NCI-H748 (cell line): ENCODE measurements at regions not wholly inside any gene's neighbourhood (a gene's known extent, or its start where the extent isn't known, plus 50 kb on each side); places are given as distances from the start of the nearest gene placed in this dataset.
"Not testable (repeated sequence)": the region's sequence is repeated elsewhere in the genome, so short reads cannot be mapped to it uniquely, and the experiment has no call there.

Source experiments
- DNase-seq: peaks from one replicate; lab custom pipeline; 2025; ENCODE audit not compliant: unreplicated experiment; lab: John Stamatoyannopoulos, UW

DNA sequence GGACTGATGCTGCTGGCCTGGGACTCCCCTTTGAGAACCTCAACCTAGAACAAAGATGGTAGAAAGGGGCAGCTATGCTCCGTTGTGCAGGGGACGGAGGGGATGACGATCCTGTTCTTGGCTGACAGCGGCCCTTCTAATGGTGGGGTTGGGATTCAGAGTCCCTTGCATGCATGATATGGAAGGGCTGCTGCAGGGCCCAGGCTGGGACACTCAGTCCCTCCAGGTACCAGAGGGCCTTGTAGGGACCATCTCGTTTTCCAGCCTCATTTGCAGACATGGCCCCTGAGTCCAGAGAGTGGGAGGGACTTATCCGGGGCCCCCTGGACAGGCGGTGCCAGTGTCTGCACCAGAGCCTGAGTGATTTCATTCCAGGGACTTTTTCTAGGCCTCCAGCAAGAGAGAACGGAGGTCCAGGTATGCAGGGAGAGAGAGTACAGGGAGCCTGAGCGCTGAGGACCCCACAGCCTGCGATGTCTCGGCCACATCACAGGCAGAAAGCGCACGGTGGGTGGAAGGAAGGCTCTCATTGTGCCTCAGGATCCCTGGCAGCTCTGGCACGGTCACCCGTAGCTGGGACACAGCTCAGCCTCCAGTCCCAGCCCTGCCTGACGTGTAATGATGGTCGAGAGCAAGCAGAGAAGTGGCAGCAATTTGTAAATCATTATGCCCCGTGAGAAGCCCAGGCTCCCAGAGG, 860.8 kb downstream of the TBC1D22A start:
- DNase-seq: no peak

DNA sequence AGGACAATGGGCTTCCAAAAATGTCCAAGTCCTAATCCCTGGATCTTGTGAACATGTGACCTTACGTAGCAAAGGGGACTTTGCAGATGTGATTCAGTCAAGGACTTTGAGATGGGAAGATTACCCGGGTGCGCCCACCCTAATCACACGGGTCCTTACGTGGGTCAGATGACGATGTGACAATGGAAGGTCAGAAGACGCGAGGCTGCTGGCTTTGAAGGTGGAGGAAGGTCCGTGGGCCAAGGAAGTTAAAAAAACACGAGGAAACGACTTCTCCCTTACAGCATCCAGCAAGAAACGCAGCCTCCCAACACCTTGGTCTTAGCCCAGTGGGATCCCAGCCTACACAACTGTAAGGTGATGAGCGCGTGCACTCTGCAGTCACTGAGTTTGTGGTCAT, 860.1 kb downstream of the TBC1D22A start:
- DNase-seq: no peak

- DNase-seq: no peak
Measured at GRCh38 chr22:47621253-47621652, 858.8 kb downstream of the TBC1D22A start.

DNA sequence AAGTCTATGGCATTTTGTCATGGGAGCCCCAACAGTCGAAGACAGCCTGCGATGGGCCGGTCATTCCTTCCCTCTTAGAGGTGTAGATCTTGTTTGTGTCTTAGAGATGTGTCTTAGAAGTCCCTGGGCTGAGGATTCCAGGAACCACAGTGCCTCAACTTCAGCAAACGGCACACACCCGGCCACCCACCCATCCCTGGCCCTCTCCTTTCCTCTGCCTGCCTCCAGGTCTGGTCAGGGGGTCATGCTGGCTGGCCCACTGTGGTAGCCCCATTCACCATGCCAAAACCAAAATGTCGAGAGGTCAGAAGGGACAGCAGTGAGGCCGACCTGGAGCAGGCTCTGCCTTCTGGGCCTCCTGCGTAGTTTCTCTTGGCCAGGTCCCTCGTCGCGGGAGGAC, 857.9 kb downstream of the TBC1D22A start:
- DNase-seq: no peak

DNA sequence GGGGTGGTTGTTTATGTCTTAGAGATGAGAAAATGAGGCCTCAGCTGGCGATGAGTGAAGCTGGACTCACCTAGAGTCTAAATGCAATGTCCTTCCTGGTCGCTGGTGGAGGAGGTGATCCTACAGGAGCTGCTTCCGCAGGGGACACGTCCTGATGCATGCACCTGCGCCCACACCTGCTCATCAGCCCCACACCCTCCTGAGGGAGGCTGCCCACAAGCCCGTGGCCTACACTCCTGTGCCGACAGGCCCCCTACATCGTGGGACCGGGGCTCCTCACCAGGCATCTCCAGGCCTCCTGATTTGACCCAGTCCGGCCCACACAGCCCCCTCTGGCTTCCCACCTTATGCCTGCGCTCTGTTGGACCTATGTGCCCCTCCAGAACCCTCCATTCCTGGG, 857.2 kb downstream of the TBC1D22A start:
- no peak for DNase-seq

DNA sequence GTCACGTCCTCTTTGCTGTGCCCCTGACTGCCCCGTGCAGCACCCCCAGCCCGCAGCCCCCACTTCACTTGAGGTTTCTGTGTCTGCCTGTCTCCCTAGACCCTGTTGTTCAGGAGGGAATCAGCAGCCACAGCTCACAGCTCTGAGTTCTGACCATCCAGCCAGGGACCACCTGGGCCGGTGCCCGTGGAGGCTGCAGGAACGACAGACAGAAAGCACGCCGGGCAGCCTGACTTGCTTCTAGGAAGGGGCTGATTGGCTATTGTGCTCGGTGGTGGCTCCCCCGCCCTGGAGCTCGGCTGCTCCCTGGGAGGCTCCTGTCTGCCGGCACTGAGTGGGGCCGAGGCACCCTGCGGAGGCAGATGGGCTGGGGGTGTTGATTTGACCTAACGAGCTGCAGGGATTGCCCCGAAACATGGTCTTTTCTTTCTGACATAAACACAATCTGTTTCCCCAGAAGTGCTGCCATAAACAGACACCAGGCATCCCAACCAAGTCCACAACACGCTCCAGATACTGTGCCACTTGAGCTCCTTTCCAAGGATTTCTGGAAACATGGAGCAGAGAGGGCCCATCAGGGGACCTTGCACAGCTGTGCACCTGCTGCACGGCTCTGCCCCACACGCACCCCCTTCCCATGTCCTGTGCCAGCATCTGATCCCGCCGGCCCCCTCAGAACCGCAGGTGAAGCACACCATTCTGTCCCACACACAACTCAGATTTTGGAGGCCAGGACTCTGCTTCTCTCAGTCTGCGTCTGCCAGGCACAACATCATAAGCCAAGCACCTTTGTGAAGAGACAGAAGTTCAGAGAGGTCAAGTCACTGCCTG, 855.9 kb downstream of the TBC1D22A start:
- DNase-seq: no peak

GRCh38 chr22:47617186-47617585, 854.7 kb downstream of the TBC1D22A start:
- no peak for DNase-seq

- DNase-seq: no peak
Measured at GRCh38 chr22:47616396-47617020, 854.1 kb downstream of the TBC1D22A start.

- DNase-seq: no peak
Measured at GRCh38 chr22:47615051-47615450, 852.6 kb downstream of the TBC1D22A start.

- no peak for DNase-seq
Measured at GRCh38 chr22:47613606-47614350, 851.3 kb downstream of the TBC1D22A start.

DNA sequence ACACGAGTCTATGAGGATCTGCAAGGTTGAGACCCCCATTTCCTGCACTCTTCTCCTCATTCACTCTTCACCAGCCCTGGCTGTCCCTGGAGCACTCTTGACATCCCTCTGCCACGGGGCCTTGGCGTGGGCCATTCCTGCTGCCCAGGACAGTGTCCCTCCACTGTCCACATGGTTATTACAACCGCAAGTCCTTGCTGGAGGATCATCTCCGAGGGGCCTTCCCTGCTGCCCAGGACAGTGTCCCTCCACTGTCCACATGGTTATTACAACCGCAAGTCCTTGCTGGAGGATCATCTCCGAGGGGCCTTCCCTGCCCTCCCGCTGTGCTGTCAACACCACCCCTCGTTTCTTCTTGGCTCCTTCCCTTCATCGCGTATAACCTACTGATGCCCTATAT, 850.7 kb downstream of the TBC1D22A start:
- DNase-seq: not testable (repeated sequence)

- no peak for DNase-seq
Measured at GRCh38 chr22:47612311-47612910, 850.0 kb downstream of the TBC1D22A start.

- peak; percentile 16 for DNase-seq
Measured at GRCh38 chr22:47610764-47611163, 848.3 kb downstream of the TBC1D22A start.

DNA sequence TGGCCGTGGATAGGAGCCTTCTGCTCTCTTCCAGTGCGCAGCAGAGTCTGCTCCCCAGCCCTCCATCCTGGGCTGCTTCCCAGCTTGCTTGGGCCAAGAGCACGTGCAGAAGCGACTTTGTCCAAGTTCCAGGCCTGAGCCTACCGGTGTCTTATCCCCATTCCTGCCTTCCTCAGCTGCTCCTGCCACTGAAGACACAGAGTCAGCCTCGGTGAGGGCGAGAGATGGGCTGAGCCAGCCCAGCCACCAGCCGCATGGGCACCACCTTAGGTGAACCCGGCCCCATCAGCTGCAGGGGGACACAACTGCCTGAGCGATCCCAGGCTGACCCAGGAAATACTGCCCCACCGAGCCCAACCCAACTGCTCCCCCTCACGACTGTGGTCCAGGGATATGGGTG, 847.8 kb downstream of the TBC1D22A start:
- no peak for DNase-seq

- DNase-seq: no peak
Measured at GRCh38 chr22:47609653-47610052, 847.2 kb downstream of the TBC1D22A start.

GRCh38 chr22:47608421-47608820, 846.0 kb downstream of the TBC1D22A start:
- no peak for DNase-seq

DNA sequence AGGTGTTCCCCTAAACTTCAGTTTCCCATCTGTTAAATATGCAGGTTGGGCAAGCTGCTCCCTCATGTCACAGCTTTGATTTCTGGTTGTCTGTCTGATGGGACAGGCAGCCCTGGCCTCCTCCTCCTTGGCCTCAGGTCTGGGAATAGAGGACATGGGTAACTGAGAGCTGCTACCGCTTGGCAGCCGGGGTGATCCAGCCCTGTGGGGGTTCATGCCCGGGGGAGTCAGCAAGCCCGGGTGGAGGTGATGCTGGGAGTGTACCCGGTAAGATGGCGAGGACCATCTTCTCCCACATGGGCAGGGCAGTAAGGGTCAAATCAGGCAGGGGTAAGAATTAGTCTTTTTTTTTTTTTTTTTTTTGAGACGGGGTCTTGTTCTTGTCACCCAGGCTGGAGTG, 845.0 kb downstream of the TBC1D22A start:
- no peak for DNase-seq

DNA sequence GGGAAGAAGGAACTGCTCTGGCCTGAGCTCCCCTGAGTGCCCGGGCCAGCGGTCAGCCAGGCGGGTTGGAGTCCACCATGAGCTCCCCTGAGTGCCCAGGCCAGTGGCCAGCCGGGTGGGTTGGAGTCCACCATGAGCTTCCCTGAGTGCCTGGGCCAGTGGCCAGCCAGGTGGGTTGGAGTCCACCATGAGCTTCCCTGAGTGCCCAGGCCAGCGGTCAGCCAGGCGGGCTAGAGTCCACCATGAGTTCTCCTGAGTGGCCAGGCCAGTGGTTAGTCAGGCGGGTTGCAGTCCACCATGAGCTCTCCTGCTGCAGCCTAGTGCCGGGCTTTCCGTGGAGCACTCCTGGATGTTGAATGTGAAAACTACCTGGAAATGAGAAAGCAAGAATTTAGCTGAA, 844.0 kb downstream of the TBC1D22A start:
- DNase-seq: no peak

- DNase-seq: peak; percentile 37
Measured at GRCh38 chr22:47605886-47606285, 843.4 kb downstream of the TBC1D22A start.

- peak; percentile 15 for DNase-seq
Measured at GRCh38 chr22:47605441-47605840, 843.0 kb downstream of the TBC1D22A start.

DNA sequence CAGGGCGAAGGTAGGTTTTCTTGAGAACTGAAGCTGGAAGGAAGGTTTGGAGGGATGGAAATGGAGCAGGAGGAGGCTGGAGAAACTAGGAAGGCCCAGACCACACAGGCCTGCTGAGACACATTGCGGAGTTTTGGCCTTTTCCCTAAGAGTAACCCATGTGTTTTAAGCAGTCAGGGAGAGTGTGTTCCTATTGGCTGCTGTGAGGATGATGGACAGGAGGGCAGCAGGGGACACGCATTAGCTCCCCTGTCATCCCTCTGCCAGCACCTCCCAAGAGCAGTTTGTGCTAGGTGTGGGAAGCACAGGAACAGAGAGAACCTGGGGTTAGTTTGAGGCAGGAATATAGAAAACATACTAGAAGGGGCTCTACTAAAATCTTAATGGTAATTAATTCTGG, 842.1 kb downstream of the TBC1D22A start:
- no peak for DNase-seq
